Left lung (tissue), 4 donors: ENCODE measurements at regions not wholly inside any gene's neighbourhood (a gene's known extent, or its start where the extent isn't known, plus 50 kb on each side); places are given as distances from the start of the nearest gene placed in this dataset.

ENCODE experiments used
- ATAC-seq: fragments of 200-7000 bp; cut with Tn5 transposase; one replicate; pipeline ENCODE4 v1.9.1; 2020; ENCODE audit warnings: moderate library complexity
- DNase-seq, 4 donors: peaks; one replicate each; pipeline ENCODE4 v3.0.0-alpha.2; 2013 to 2020
- H3K27ac ChIP-seq, 2 donors: fragments of 200-600 bp; sonication (generic) in 1 of 2; one replicate each; pipeline versions ENCODE4 v1.5.0 to v1.8.0; 2020 to 2021
- H3K27me3 ChIP-seq, 2 donors: fragments of 200-600 bp; sonication (generic) in 1 of 2; one replicate each; pipeline versions ENCODE4 v1.5.0 to v1.8.0; 2020 to 2021
- H3K36me3 ChIP-seq, 2 donors: fragments of 200-600 bp; sonication (generic) in 1 of 2; one replicate each; pipeline versions ENCODE4 v1.5.0 to v1.8.0; 2020 to 2021
- H3K4me1 ChIP-seq, 2 donors: fragments of 200-600 bp; one replicate each; pipeline ENCODE4 v1.8.0; 2021
- H3K4me3 ChIP-seq, 2 donors: fragments of 200-600 bp; sonication (generic) in 1 of 2; one replicate each; pipeline versions ENCODE4 v1.5.0 to v1.8.0; 2020 to 2021; ENCODE audit warnings: mild to moderate bottlenecking in 1 of 2
- H3K9me3 ChIP-seq, 2 donors: fragments of 200-600 bp; sonication (generic) in 1 of 2; one replicate each; pipeline versions ENCODE4 v1.5.0 to v1.8.0; 2020 to 2021
- intact Hi-C, 2 donors: fragments of 100-400 bp; cut with DNase I; formaldehyde crosslinking; loops; one replicate each; pipeline versions ENCODE4 v1.11.2 to v1.14.2; 2022
- TF ChIP-seq, protein P1 (sequence below), 2 donors: fragments of 200-600 bp; sonication (generic) in 1 of 2; IDR thresholded peaks; one replicate each; pipeline versions ENCODE4 v1.5.0 to v1.8.0; 2021; ENCODE audit warnings: antibody characterized with exemption in 2 of 2
- donor health status: DM: no; HTN: yes; CAD: no.
- donor health status: DM: no; HTN: no; CAD: no.

DNA sequence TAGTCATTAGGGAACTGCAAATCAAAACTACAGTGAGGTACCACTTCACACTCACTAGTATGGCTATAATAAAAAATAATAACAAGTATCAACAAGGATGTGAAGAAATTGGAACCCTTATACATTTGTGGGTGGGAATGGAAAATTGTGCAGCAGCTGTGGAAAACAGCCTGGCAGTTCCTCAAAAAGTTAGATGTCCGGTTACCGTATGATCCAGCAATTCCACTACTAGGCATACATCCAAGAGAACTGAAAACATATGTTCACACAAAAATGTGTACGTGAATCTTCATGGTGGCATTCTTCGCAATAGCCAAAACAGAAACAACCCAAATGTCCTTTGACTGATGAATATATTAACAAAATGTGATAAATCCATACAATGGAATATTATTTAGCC, 187.9 kb upstream of the LYSMD4 start:
- no peak overlapping the region for H3K4me3 ChIP-seq
- no peak overlapping the region for H3K27ac ChIP-seq
- DNase-seq (no peak), ATAC-seq (no peak)
- H3K27me3 ChIP-seq, result peaks cover 0 to 14% of the 10 kb centered on the region in 2 donors
- peaks cover 0 to 10% of the 10 kb centered on the region in 2 donors for H3K4me1 ChIP-seq
- TF ChIP-seq, protein P1, sequence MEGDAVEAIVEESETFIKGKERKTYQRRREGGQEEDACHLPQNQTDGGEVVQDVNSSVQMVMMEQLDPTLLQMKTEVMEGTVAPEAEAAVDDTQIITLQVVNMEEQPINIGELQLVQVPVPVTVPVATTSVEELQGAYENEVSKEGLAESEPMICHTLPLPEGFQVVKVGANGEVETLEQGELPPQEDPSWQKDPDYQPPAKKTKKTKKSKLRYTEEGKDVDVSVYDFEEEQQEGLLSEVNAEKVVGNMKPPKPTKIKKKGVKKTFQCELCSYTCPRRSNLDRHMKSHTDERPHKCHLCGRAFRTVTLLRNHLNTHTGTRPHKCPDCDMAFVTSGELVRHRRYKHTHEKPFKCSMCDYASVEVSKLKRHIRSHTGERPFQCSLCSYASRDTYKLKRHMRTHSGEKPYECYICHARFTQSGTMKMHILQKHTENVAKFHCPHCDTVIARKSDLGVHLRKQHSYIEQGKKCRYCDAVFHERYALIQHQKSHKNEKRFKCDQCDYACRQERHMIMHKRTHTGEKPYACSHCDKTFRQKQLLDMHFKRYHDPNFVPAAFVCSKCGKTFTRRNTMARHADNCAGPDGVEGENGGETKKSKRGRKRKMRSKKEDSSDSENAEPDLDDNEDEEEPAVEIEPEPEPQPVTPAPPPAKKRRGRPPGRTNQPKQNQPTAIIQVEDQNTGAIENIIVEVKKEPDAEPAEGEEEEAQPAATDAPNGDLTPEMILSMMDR (IDR thresholded peaks at IDR 0.05), result no peak
- no peaks in the 10 kb centered on the region for H3K9me3 ChIP-seq
- intact Hi-C loops, result no loop called here
- no peaks in the 10 kb centered on the region for H3K36me3 ChIP-seq

DNA sequence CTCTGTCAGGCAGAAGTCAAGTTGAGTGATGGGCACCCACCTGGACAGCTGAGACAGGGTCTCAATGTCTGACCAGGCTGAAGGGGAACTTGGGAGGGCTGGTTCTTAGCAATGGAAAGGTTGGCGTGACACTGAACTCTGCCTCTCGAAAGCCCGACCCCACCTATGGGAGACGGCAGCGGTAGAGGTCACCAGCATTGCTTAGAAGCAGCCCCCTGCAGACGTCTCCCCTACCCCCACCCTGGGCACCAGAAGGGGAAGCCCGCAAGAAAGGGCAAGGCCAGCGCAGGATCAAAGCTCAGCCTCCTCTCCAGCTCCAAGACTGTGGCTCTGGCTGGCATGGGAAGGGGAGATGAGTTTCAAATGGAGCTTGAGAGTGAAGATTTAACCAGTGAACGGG, 184.8 kb upstream of the LYSMD4 start:
- ATAC-seq, result no peak
- H3K27ac ChIP-seq, result no peak overlapping the region
- intact Hi-C loops, result no loop called here
- peaks cover 0 to 14% of the 10 kb centered on the region in 2 donors for H3K27me3 ChIP-seq
- H3K4me3 ChIP-seq, result no peak overlapping the region
- H3K9me3 ChIP-seq, result no peaks in the 10 kb centered on the region
- DNase-seq, result no peak
- TF ChIP-seq, protein P1 (IDR thresholded peaks at IDR 0.05), result no peak
- H3K36me3 ChIP-seq, result no peaks in the 10 kb centered on the region
- H3K4me1 ChIP-seq, result peaks cover 0 to 4% of the 10 kb centered on the region in 2 donors

DNA sequence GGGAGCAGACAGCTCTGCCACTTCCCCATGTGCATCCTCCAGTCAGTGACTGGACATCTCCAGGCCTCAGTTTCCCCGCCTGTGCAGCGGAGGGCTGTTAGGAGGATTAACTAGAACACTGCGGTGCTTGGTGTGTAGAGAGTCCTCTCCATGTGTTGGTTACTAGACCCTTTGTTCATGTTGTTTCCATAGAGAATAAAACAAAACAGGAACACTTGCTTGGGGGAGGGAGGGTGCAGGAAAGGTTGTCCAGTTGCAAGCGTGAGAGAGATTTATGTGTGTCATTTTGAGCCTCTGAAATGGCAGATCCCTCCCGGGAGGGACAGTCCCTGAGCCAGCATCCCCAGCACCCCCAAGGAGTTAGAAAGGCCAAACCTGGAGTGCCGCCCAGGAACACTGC, 184.0 kb upstream of the LYSMD4 start:
- intact Hi-C loops, result no loop called here
- no peak for ATAC-seq
- no peaks in the 10 kb centered on the region for H3K36me3 ChIP-seq

DNA sequence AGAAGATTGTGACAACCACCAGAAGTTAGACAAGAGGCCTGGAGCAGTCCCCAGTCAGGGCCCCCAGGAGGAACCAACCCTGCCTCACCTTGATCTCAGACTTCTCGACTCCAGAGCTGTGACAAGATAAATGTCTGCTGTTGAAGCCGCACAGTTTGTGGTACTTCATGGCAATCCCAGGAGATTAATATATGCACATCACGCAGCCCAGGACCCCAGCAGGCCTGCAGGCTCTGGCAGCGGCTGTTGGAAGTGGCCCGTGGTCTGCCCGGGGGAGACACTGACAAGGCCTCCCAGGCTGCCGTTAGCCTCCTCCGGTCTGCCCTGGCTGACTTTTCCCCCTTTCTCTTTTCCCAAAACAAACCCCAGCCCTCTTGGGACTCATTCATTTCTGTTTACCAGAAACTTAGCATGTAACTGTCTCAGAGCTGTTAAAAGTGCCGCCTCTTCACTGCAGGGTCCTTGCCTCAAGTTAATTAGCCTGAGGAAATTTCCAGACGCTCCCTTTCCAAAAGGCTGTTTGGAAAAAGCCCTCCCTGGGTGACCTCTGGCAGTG, 183.5 kb upstream of the LYSMD4 start:
- no peak overlapping the region for H3K27ac ChIP-seq
- H3K36me3 ChIP-seq, result no peaks in the 10 kb centered on the region
- TF ChIP-seq, protein P1 (IDR thresholded peaks at IDR 0.05), result no peak
- intact Hi-C loops, result no loop called here
- DNase-seq (no peak), ATAC-seq (no peak)
- H3K4me3 ChIP-seq, result no peak overlapping the region
- H3K4me1 ChIP-seq, result peaks cover 0 to 4% of the 10 kb centered on the region in 2 donors
- H3K27me3 ChIP-seq, result peaks cover 0 to 14% of the 10 kb centered on the region in 2 donors
- H3K9me3 ChIP-seq, result no peaks in the 10 kb centered on the region

More for the DNA sequence above, 184.0 kb upstream of the LYSMD4 start:
- Histone ChIP-seq H3K27me3 (peaks cover 0 to 14% of the 10 kb centered on the region in 2 donors), H3K4me3 (no peak overlapping the region), H3K9me3 (no peaks in the 10 kb centered on the region), H3K27ac (no peak overlapping the region), H3K4me1 (peaks cover 0 to 4% of the 10 kb centered on the region in 2 donors)
- TF ChIP-seq, protein P1 (IDR thresholded peaks at IDR 0.05), result no peak
- no peak for DNase-seq

DNA sequence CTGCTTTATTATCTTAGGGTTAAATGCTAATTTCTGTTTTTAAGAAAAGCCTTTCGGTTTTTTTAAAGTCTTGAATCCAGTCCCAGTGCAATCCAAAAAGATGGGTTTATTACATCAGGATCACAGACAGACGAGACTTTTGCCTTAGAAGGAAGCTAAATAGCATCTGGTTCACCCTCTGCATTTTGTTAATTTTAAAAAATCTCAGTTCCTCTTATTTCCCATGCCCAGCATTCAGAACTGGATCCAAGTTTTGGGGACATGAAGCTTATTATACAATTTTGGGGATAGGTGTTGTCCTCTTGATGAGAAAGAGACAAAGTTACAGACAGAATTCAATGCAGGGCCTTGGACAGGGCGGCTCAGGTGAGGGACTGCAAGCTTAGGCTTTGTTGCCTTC, 181.5 kb upstream of the LYSMD4 start:
- Histone ChIP-seq H3K4me1 (peaks cover 0 to 4% of the 10 kb centered on the region in 2 donors), H3K27ac (no peak overlapping the region), H3K27me3 (peaks cover 0 to 14% of the 10 kb centered on the region in 2 donors), H3K36me3 (no peaks in the 10 kb centered on the region), H3K4me3 (no peak overlapping the region), H3K9me3 (no peaks in the 10 kb centered on the region)
- intact Hi-C loops, result no loop called here
- DNase-seq (no peak), ATAC-seq (no peak)
- TF ChIP-seq, protein P1 (IDR thresholded peaks at IDR 0.05), result no peak
